ENCODE measurements at regions not wholly inside any gene's neighbourhood (a gene's known extent, or its start where the extent isn't known, plus 50 kb on each side); places are given as distances from the start of the nearest gene placed in this dataset.
A peak's percentile ranks its signal among the peaks of the same experiment; 100 is the strongest.

- Histone ChIP-seq H4K8ac (ENCODE audit: low read depth in 2 of 2, low read length in 2 of 2) (no peak overlapping the region), H3K56ac (ENCODE audit: extremely low read depth, insufficient read depth, low read length) (no peak overlapping the region), H3K9me1 (ENCODE audit: insufficient read depth, low read length) (no peaks in the 10 kb centered on the region), H2AK5ac (ENCODE audit: low read depth, low read length) (no peak overlapping the region), H3K36me3 (ENCODE audit: control insufficient read depth, insufficient read depth, low read length) (no peaks in the 10 kb centered on the region), H3K4me2 (ENCODE audit: low read depth, low read length) (no peak overlapping the region), H3K4me1 (ENCODE audit: control insufficient read depth, insufficient read depth, low read length) (no peaks in the 10 kb centered on the region), H2BK5ac (ENCODE audit: low read depth, low read length, poor library complexity, severe bottlenecking) (no peak overlapping the region), H3K9ac (ENCODE audit: low read depth, low read length) (no peak overlapping the region), H3K9me3 (ENCODE audit: control insufficient read depth, insufficient read depth, low read length) (no peaks in the 10 kb centered on the region), H3K4me3 (ENCODE audit: insufficient read depth, low read depth, low read length) (no peak overlapping the region), H2AK9ac (replicated peaks; ENCODE audit: low read depth, low read length, poor library complexity) (no peak overlapping the region), H2BK15ac (ENCODE audit: low read depth, low read length) (no peak overlapping the region), H2BK20ac (ENCODE audit: low read depth, low read length) (no peak overlapping the region), H4K20me1 (ENCODE audit: insufficient read depth, low read length) (no peaks in the 10 kb centered on the region), H3K27me3 (ENCODE audit: control insufficient read depth, insufficient read depth, low read length) (no peaks in the 10 kb centered on the region), H3K27ac (ENCODE audit: insufficient read depth, low read length) (no peak overlapping the region), H4K91ac (ENCODE audit: insufficient read depth, low read depth, low read length) (no peak overlapping the region), H2AFZ (replicated peaks; ENCODE audit: low read length, poor library complexity) (no peak overlapping the region), H3K14ac (replicated peaks; ENCODE audit: low read depth, low read length) (no peak overlapping the region), H3K79me1 (ENCODE audit: low read depth in 1 of 2, low read length in 2 of 2) (no peaks in the 10 kb centered on the region), H3K18ac (ENCODE audit: low read depth, low read length) (no peak overlapping the region), H4K5ac (ENCODE audit: low read depth, low read length) (no peak overlapping the region), H3K23ac (ENCODE audit: low read depth, low read length) (no peak overlapping the region), H2BK120ac (ENCODE audit: low read depth, low read length) (no peak overlapping the region), H3K4ac (ENCODE audit: low read depth, low read length) (no peak overlapping the region)
- POLR2A ChIA-PET (ENCODE audit: unreplicated experiment), result no interaction called here
- WGBS, 2 experiments (ENCODE audit: extremely low coverage in 2 of 2, insufficient read length in 1 of 2), result no CpG with 5 or more reads among the region's 5 CpGs
- dilution Hi-C loops (cut with HindIII; ENCODE audit: low sequenced_read_pairs, unreplicated experiment) (no loop called here), intact Hi-C loops (cut with micrococcal nuclease) (no loop called here), in situ Hi-C loops (cut with MboI; ENCODE audit: low sequenced_read_pairs) (no loop called here)
- no peak for TF ChIP-seq MAZ (IDR thresholded peaks at IDR 0.05; ENCODE audit: borderline replicate concordance, low read depth, low read length)
- no peak for TF ChIP-seq CEBPB (IDR thresholded peaks at IDR 0.05; ENCODE audit: low read depth, low read length)
- no peak for TF ChIP-seq SMC3 (IDR thresholded peaks at IDR 0.05; ENCODE audit: low read depth, low read length)
- peak; percentile 90 for TF ChIP-seq MAFK (IDR thresholded peaks at IDR 0.05; ENCODE audit: low read depth, low read length)
- TF ChIP-seq BHLHE40 (IDR thresholded peaks at IDR 0.05; ENCODE audit: low read depth, low read length), result no peak
- DNase-seq (no peak), ATAC-seq (ENCODE audit: low read depth) (no peak)
- BruUV-seq (replicated peaks), result no TSS peak
- CTCF ChIA-PET, result no interaction called here
Observed at GRCh38 chr4:42710329-42710728, 53.4 kb upstream of the ATP8A1 start.

All from IMR-90 (cell line).